Psoas muscle (tissue), 7 donors: ENCODE measurements at regions not wholly inside any gene's neighbourhood (a gene's known extent, or its start where the extent isn't known, plus 50 kb on each side); places are given as distances from the start of the nearest gene placed in this dataset.

Experiments
- ATAC-seq, 4 donors: fragments of 200-7000 bp; cut with Tn5 transposase; one replicate each; pipeline ENCODE4 v1.9.1; 2020; ENCODE audit warnings: moderate library complexity in 3 of 4, mild to moderate bottlenecking in 2 of 4
- DNase-seq, 2 donors: peaks; one replicate each; pipeline ENCODE4 v3.0.0-alpha.2; 2020
- H3K27ac ChIP-seq: fragments of 200-600 bp; one replicate; pipeline ENCODE4 v1.8.0; 2022
- H3K27me3 ChIP-seq, 3 donors: fragments of 200-600 bp in 1 of 3; one replicate each; pipeline versions ENCODE4 v1.6.1 to v1.8.0; 2013 to 2022; ENCODE audit warnings: low read length in 2 of 3, mild to moderate bottlenecking in 2 of 3, moderate library complexity in 1 of 3; ENCODE audit not compliant: insufficient read depth in 3 of 3
- H3K36me3 ChIP-seq, 2 donors: fragments of 200-600 bp in 1 of 2; one replicate each; pipeline versions ENCODE4 v1.6.1 to v1.8.0; 2013 to 2022; ENCODE audit warnings: low read depth in 1 of 2, mild to moderate bottlenecking in 1 of 2, moderate library complexity in 1 of 2; ENCODE audit not compliant: insufficient read depth in 1 of 2
- H3K4me1 ChIP-seq: fragments of 200-600 bp; one replicate; pipeline ENCODE4 v1.8.0; 2022
- H3K4me3 ChIP-seq: fragments of 200-600 bp; one replicate; pipeline ENCODE4 v1.8.0; 2022; ENCODE audit warnings: mild to moderate bottlenecking
- H3K9me3 ChIP-seq: fragments of 200-600 bp; one replicate; pipeline ENCODE4 v1.8.0; 2022
- CTCF ChIP-seq: fragments of 200-600 bp; IDR thresholded peaks from one replicate; pipeline ENCODE4 v1.8.0; 2022; ENCODE audit warnings: antibody characterized with exemption
- WGBS, 3 donors: extraction: QIAGEN DNeasy Blood & Tissue Kit; methylation state at CpG; one replicate each; pipeline versions ENCODE4 v1.1.6 to v1.1.7; 2013; 5-methylcytosine and 5-hydroxymethylcytosine counted together
- intact Hi-C, 2 donors: fragments of 100-400 bp; cut with DNase I; formaldehyde crosslinking; loops; one replicate each; pipeline versions ENCODE4 v1.11.0 to v1.14.2; 2022
- donor health status: healthy with polysubstance abuse.
- donor health status: DM: no; HTN: no; CAD: no; lungs with moderate emphysema.
- donor health status: Bipolar disorder and iron deficiency.
- donor health status: healthy.
- donor health status: DM: yes; HTN: yes; CAD: no.
- donor health status: DM: no; HTN: no; CAD: no.
- donor health status: DM: yes; HTN: yes; CAD: no.

- Histone ChIP-seq H3K4me3 (no peak overlapping the region), H3K9me3 (no peaks in the 10 kb centered on the region), H3K27me3 (no peaks in the 10 kb centered on the region), H3K27ac (no peak overlapping the region), H3K4me1 (no peaks in the 10 kb centered on the region), H3K36me3 (no peaks in the 10 kb centered on the region)
- ATAC-seq (no peak), DNase-seq (no peak)
- intact Hi-C loops: no loop called here
- 84 to 88% (median 87%) methylated on average over 1 of the region's 1 CpG for WGBS, 3 donors
- no peak for TF ChIP-seq CTCF
Observed at GRCh38 chr3:78115983-78116382, 1076.1 kb downstream of the ROBO2 start.

GRCh38 chr3:78116874-78117273 is 1077.0 kb downstream of the ROBO2 start:
- WGBS, 3 donors: 45 to 66% (median 59%) methylated on average over 2 of the region's 2 CpGs
- H3K27ac ChIP-seq: no peak overlapping the region
- H3K4me3 ChIP-seq: no peak overlapping the region
- H3K4me1 ChIP-seq: no peaks in the 10 kb centered on the region
- no peak for DNase-seq
- no peak for TF ChIP-seq CTCF
- no peak for ATAC-seq
- H3K36me3 ChIP-seq: no peaks in the 10 kb centered on the region
- H3K9me3 ChIP-seq: no peaks in the 10 kb centered on the region
- H3K27me3 ChIP-seq: no peaks in the 10 kb centered on the region
- intact Hi-C loops: no loop called here

- Histone ChIP-seq H3K9me3 (no peaks in the 10 kb centered on the region), H3K4me1 (no peaks in the 10 kb centered on the region), H3K27ac (no peak overlapping the region), H3K36me3 (no peaks in the 10 kb centered on the region), H3K27me3 (no peaks in the 10 kb centered on the region), H3K4me3 (no peak overlapping the region)
- no peak for ATAC-seq
- WGBS, 3 donors: 82 to 86% (median 82%) methylated on average over 1 of the region's 1 CpG
- no peak for TF ChIP-seq CTCF
- intact Hi-C loops: no loop called here
- DNase-seq: no peak
Observed at GRCh38 chr3:78123058-78123457, 1083.2 kb downstream of the ROBO2 start.

GRCh38 chr3:78129707-78130106 is 1089.8 kb downstream of the ROBO2 start:
- Histone ChIP-seq H3K4me3 (no peak overlapping the region), H3K27ac (no peak overlapping the region), H3K9me3 (no peaks in the 10 kb centered on the region), H3K36me3 (no peaks in the 10 kb centered on the region), H3K27me3 (no peaks in the 10 kb centered on the region), H3K4me1 (no peaks in the 10 kb centered on the region)
- ATAC-seq (no peak), DNase-seq (no peak)
- intact Hi-C loops: no loop called here
- TF ChIP-seq CTCF: no peak

GRCh38 chr3:78130741-78131290 is 1090.9 kb downstream of the ROBO2 start:
- H3K4me1 ChIP-seq: no peaks in the 10 kb centered on the region
- intact Hi-C loops: no loop called here
- H3K9me3 ChIP-seq: no peaks in the 10 kb centered on the region
- 76 to 83% (median 82%) methylated on average over 4 of the region's 4 CpGs for whole genome bisulfite sequencing, 3 donors
- DNase-seq (no peak), ATAC-seq (no peak)
- H3K4me3 ChIP-seq: no peak overlapping the region
- no peaks in the 10 kb centered on the region for H3K36me3 ChIP-seq
- no peaks in the 10 kb centered on the region for H3K27me3 ChIP-seq
- H3K27ac ChIP-seq: no peak overlapping the region
- TF ChIP-seq CTCF: no peak
